ENCODE measurements at regions not wholly inside any gene's neighbourhood (a gene's known extent, or its start where the extent isn't known, plus 50 kb on each side); places are given as distances from the start of the nearest gene placed in this dataset.
"Not testable (repeated sequence)": the region's sequence is repeated elsewhere in the genome, so short reads cannot be mapped to it uniquely, and the experiment has no call there.

DNA sequence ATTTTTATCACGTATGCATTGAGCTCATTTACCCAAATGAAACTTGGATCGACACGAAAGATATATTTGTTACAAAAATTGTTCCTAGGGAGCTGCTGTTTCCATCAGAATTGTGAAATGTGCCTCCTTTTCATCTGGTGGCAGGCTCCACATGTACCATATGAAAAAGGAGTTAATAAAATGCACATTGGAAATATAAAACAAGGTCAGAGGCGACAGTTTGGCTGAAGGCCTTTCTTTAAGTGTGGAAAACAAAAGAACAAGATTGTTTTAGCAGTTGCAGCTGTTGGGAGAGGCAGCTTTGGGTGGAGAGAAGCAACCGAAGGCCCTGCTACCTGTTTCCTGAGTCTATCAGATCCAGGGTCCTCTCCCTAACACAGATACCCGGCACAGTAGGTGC is 334.5 kb upstream of the NT5E start:
- no peak for DNase-seq (ENCODE audit: low read depth)
- H3K4me3 ChIP-seq (ENCODE audit: low read depth, low read length) = no peak overlapping the region

DNA sequence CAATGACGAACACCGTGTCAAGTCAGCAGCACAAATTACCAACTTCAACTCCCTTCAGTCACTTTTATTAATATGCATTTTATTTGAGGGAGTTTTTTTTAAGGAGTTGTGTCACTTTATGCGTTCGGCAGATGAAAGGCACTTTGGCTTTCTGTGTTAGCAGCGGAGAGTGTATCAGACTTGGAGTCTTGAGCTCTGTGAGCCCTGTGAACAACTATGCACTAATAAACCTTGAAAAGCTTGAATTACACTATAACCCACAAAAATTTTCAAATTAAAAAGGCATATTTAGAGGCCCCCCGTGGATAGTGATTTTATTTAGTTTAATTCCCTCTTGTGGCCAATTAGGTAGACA is 335.3 kb upstream of the NT5E start:
- no peak for DNase-seq (ENCODE audit: low read depth)
- peak overlapping the region; percentile 39 for H3K4me3 ChIP-seq (ENCODE audit: low read depth, low read length)

DNA sequence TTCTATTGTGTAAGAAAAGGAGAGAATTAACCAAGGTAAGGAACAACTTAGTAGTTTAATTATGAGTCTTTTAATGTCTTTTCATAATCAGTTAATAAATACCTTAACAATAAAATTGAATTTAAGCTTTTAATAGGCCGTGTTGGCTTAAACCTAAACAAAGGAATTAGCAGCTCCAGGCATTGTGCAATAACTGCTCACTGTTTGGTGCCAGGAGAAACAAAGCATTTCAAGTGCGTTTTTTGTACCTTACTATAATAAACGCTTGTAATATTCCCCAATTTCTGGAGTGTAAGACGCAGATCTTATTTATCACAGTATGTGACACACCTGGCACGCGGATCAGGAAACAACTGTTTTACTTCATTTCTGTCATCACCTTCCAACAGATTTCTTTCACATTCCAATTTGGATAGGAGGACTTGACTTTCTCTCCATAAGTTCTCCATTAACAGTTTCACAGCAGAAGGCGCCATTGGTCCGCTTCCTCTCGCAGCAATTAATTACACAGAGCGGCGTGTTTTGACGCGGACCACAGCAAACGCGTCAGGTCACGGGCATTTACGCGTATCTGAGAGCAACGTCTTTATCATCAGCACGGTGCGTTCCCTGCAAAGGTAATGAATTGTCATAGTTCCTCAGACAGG is 335.8 kb upstream of the NT5E start:
- peak overlapping the region; percentile 39 for H3K4me3 ChIP-seq (ENCODE audit: low read depth, low read length)
- DNase-seq (ENCODE audit: low read depth) = no peak

DNA sequence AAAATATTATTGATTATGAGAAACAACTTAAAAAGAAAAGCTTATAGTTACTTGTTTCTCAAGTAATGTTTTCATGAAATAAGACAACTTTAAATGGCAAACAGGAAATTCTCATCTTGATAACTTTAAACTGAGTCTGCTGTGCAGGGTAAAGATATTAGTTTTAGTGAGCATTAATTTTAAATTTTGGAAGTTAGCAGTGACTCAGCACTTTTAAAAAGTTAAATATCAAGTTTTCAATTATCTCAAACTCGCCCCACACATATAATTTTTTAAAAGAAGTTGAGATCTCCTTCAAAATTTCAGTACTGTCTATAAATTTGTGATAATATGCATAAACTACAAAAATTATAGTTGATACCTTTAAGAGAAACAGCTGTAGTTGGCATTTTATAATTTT is 337.3 kb upstream of the NT5E start:
- no peak overlapping the region for H3K4me3 ChIP-seq (ENCODE audit: low read depth, low read length)
- no peak for DNase-seq (ENCODE audit: low read depth)

DNA sequence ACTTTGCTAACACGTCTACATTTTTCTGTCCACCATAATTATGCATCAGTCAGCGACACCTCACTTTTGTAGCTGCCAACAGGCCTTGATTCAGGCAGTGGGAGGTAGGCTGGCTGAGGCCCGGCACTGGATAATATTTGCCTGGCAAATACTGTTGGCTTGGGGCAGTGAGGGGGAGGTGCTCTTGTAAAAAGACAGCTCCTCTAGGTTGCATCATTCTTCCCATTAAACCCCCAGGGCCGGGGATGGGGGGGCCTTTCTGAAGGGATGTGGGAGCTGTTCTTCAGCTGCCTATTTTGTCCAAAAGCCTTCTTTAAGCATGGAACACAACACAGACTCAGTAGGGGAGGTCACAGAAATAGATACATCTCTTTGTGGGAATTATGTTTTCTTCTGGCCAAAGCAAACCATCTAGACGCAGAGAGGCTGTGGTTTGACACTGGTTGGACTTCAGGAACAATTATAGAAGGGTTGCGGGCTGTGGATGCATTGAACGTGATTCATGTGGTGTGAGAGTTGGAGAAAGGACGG is 338.3 kb upstream of the NT5E start:
- H3K4me3 ChIP-seq (ENCODE audit: low read depth, low read length) = no peak overlapping the region
- no peak for DNase-seq (ENCODE audit: low read depth)

DNA sequence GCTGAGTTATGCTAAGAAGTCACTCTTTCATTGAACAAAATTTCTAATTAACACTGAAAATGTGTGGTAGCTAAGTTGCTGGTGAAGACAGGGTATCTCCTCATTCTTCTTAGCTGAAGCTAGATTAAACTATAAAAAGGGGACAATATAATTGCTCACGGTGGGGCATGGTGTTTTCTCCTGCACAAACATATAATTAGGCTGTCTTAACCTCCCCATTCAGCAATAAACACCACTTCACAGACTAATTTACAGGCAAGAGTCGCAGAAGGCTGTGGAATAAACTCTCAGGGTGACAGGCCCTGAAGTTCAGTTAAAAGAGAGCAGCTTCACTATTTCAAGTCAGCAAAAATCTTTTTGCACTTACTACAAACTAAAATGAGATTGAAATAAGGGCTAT is 338.9 kb upstream of the NT5E start:
- no peak for DNase-seq (ENCODE audit: low read depth)
- no peak overlapping the region for H3K4me3 ChIP-seq (ENCODE audit: low read depth, low read length)

DNA sequence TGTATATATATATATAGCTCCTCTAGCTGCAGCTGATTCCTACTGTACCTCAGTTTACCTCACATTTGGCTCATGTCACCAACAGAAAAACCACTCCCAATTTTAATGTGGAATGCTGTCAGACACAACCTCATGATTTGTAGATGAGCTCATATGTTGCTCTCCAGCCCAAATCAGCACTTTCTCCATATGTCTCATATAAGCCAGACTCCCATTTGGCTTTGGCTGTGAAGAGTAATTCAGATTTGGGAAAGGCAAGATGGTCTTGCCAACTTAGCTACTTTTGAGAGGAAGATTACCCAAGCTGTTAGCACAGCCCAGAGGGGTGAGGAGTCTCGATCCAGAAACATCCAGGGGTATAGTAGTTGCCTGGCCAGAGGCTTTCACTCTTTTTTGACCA is 342.2 kb upstream of the NT5E start:
- no peak for DNase-seq (ENCODE audit: low read depth)
- no peak overlapping the region for H3K4me3 ChIP-seq (ENCODE audit: low read depth, low read length)

DNA sequence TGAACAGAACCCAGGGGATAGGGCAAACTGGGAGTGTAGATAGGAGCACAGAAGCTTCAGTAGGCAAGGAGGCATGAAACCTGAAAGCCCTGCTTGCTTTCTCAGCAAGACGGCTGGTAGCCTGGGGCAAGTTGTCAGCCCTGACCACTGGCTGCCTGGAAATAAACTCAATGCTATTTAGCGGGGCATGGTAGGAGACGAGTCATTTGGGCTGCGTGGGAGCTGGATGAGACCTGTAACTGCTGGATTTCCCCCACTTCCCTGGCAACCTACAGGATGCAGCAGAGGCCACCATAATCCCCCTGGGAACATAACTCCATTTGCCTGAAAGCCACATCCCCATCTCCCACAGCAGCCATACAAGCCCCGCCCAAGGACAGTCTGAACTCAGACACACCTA is 332.6 kb upstream of the TBX18 start:
- no peak for DNase-seq (ENCODE audit: low read depth)
- H3K4me3 ChIP-seq (ENCODE audit: low read depth, low read length) = no peak overlapping the region

DNA sequence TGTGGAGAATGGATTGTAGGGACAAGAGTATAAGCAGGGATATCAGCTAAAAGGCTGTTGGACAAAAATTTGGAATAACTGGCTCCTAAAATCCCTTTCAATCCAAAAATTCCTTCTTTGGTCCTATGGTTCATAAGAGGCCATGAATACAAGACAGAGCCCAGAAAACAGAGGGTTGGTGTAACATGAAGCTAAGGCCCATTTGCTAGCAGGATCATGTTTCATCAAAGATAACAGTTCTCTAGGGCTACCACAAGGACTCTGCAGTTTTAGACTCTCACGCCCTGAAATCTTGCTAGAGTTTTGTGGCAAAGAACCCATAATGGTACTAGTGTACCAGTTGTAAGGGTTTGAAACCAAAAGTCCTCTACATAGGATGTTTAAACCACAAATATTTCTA is 327.8 kb upstream of the TBX18 start:
- H3K4me3 ChIP-seq (ENCODE audit: low read depth, low read length) = no peak overlapping the region
- DNase-seq (ENCODE audit: low read depth) = no peak

DNA sequence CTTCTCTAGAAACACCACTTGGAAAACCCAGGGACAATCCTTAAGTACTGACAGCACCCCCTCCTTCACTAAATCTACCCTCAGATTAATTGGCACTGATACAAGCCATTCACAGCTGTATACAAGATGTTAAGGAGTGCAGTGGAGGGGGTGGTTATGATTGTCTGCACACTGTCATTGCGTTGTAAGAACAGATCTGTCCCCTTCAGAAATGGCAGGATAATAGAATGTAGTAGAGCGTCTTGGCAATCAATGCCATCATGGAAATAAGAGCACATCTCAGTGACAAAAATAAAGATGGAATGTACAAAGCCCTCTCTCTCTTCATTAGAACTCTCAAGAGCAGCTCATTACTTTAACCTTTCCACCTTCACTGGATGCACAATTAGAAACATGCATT is 324.9 kb upstream of the TBX18 start:
- DNase-seq (ENCODE audit: low read depth) = no peak
- H3K4me3 ChIP-seq (ENCODE audit: low read depth, low read length) = no peak overlapping the region

DNA sequence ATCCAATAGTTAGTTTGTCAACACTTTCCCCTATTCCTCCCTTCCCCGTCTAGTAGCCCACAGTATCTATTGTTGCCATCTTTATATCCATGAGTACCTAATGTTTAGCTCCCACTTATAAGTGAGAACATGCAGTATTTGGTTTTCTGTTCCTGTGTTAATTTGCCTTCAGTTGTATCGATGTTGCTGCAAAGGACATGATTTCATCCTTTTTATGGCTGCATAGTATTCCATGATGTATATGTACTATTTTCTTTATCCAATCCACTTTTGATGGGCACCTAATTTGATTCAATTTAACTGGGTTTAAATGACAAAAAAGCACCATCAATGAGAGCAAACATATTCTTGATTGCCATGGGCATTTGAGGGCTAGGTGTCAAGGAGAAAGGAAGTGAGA is 321.5 kb upstream of the TBX18 start:
- DNase-seq (ENCODE audit: low read depth) = no peak
- no peak overlapping the region for H3K4me3 ChIP-seq (ENCODE audit: low read depth, low read length)

DNA sequence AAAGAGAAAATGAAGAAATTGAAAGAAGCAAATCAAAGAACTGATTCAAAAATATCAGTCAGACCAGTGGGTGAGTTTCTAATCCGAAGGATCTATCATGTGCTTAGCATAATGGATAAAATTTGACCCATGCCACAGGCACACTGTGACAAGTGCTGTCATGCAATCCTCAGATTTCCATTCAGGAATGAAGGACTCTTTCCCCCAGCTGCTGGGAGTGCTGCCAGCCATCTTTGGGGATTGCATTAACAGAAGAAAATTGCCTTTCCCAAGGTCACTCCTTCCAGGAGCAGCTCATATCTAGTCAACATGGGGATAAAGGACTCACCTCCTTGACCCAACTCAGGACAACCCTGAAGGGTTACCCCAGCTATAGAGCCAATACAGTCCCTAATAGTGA is 316.7 kb upstream of the TBX18 start:
- DNase-seq (ENCODE audit: low read depth) = no peak
- H3K4me3 ChIP-seq (ENCODE audit: low read depth, low read length) = no peak overlapping the region

DNA sequence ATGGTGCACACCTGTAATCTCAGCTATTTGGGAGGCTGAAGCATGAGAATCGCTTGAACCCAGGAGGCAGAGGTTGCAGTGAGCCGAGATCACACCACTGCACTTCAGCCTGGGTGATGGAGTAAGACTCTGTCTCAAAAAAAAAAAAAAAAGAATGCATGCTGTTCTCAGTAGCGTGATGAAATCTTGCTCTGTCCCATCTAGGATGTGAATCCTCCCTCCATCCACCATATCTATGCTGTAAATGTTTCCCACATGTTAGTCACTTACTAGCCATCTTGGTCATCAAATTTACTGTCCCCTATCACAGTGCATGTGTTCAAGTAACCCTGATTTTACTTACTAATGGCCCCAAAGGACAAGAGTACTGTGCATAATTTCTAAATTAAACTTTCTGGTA is 315.4 kb upstream of the TBX18 start:
- DNase-seq (ENCODE audit: low read depth) = no peak
- H3K4me3 ChIP-seq (ENCODE audit: low read depth, low read length) = no peak overlapping the region

DNA sequence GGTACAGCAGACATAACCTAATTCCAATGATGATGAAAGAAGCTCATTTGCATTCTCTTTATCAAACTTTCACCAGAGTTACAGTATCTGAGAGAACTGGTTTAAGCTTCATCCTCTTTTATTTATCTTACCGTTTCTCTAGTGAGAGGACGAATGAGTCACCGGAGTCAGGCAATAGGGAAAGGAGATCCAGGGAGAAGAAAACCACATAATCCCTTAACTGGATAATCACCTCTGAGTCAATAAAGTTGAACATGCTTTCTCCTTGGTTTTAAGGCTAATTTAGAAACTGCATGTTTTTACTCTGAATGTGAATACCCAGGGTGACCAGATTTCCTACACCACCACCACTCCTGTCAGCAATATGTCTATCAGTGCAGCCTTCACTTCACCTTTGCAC is 313.7 kb upstream of the TBX18 start:
- H3K4me3 ChIP-seq (ENCODE audit: low read depth, low read length) = no peak overlapping the region
- peak; percentile 88 for DNase-seq (ENCODE audit: low read depth)

DNA sequence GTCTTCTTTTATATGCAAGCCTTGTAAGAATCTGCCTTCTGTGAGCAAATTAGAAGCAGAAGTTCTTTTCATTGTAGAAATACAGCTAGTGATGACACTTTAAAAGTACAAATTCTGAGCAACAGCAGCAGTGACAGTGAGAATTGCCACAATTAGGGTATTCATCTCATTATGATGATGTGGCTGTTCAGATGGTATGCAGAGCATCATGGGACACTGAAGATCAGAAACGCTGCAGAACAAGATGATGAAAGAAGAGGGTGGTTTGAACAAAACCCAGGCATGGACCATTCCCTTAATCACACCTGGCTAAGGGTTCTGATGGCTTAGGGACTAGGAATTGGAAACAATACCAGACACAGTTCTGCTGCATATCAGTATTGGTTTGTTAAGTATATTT is 312.7 kb upstream of the TBX18 start:
- no peak overlapping the region for H3K4me3 ChIP-seq (ENCODE audit: low read depth, low read length)
- no peak for DNase-seq (ENCODE audit: low read depth)

DNA sequence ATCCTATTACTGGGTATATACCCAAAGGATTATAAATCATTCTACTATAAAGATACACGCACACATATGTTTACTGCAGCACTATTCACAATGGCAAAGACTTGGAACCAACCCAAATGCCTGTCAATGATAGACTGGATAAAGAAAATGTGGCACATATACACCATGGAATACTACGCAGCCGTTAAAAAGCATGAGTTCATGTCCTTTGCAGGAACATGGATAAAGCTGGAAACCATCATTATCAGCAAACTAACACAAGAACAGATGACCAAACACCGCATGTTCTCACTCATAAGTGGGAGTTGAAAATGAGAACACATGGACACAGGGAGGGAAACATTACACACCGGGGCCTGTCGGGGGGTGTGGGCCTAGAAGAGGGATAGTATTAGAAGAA is 307.4 kb upstream of the TBX18 start:
- not testable (repeated sequence) for H3K4me3 ChIP-seq (ENCODE audit: low read depth, low read length); DNase-seq (ENCODE audit: low read depth)

DNA sequence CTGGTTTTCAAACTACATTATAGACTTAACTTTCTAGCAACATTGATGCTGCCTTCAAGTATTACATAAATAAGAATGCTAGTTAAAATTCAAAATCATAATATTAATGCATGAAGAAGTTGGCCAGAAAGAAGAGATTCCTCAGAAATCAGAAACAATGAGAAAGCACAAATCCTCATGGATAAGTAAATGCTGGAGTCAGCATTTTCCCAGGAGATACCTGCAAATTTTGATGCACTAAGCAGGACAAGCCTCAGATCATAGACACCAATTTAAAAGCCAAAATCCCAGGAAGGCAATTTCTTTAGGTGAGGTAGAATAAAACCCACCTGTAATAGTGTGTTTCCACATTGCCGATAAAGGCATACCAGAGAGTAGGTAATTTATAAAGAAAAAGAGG is 305.2 kb upstream of the TBX18 start:
- DNase-seq (ENCODE audit: low read depth) = no peak

DNA sequence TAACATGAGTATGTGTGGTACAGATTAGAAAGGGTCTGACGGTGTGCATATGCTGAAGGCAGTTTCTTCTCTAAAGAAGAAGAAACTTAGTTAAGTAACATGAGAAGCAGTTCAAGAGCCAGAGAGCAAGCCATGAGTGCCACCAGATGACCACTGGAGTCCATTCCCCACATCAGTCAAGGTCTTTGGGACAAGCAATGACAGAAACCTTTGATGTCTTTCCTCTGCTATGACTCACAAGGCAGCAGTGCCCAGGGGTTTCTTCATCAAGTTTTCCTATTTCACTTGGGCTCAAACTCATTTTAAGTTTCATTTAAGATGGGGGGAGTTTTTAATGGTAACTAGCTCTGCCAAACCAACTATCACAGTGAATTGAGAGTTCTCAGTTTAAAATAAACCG is 303.8 kb upstream of the TBX18 start:
- no peak for DNase-seq (ENCODE audit: low read depth)
- H3K4me3 ChIP-seq (ENCODE audit: low read depth, low read length) = no peak overlapping the region

More for the DNA sequence above, 305.2 kb upstream of the TBX18 start:
- H3K4me3 ChIP-seq (ENCODE audit: low read depth, low read length) = no peak overlapping the region

DNA sequence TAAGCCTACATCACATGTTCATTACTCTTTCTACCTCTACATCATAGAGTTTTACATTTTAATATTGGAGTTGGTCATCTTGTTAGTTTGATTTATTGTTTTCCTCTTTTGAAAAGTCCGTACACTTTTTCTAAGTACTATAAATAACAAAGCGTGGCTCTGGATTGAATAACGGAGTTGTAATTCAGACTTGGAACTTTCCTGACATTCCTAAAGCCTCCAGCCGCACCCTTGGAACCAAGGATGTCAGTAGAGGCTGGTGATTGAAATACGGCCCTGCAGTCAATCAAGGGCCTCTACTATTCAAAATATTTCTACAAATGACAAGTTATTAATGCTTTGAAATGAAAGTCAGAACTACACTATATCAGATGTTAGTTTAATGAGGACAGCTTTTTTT is 301.9 kb upstream of the TBX18 start:
- H3K4me3 ChIP-seq (ENCODE audit: low read depth, low read length) = no peak overlapping the region
- no peak for DNase-seq (ENCODE audit: low read depth)

DNA sequence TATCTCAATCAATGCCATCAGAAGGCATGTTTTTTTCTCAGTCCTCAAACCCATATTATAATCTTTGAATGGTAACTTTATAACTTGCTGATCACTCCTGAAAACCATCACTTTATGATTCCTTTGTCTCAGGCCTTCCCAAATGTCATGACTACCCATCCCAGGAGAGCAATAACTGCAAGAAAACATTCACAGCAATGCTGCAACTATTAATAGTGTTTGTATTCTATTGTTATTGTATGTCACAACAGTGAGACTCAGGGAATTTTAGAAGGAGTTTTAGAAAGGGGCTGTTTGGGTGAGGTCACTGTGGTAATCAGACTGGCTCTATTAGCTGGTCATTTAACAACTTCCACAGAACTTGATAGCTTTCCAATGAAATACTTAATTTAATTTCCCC is 301.4 kb upstream of the TBX18 start:
- no peak overlapping the region for H3K4me3 ChIP-seq (ENCODE audit: low read depth, low read length)
- DNase-seq (ENCODE audit: low read depth) = peak; percentile 75

DNA sequence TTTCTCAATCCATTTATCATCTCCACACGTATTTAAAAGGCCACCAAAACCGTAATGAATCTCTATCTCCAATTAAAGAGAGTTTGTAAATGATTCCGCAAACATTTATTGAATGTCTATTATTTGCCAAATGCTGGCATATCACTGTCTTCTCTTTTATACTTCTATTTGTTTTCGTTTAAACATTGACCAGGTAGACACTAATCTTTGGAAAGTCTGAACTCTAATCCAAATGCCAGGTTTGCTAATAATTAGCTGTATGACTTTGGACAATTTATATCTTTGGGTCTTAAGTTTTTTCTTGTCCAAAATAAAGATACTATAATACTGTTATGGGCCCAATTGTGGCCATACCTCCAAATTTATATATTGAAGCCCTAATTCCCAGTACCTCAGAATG is 299.2 kb upstream of the TBX18 start:
- no peak for DNase-seq (ENCODE audit: low read depth)
- no peak overlapping the region for H3K4me3 ChIP-seq (ENCODE audit: low read depth, low read length)

DNA sequence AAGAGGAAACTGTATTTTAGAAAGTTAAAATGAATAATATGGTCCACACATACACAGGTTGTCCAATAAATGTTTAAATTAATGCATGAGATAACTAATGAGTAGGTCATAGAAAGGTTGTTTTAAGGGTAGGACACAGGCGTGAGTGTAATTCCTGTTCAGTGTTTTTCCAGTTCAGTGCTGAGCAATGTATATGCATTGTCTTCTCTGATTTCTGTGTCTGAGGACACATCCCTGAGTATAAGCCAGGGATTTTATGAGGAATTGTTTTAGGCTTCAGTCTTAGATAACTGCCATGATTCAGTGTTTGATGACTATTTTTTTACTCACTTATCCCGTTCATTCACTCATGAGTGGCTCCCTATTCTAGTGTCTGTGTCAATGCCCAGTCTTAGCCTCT is 298.5 kb upstream of the TBX18 start:
- no peak for DNase-seq (ENCODE audit: low read depth)
- no peak overlapping the region for H3K4me3 ChIP-seq (ENCODE audit: low read depth, low read length)

All from skeletal muscle cell (primary cell).